Fibroblast of villous mesenchyme (primary cell): ENCODE measurements at regions not wholly inside any gene's neighbourhood (a gene's known extent, or its start where the extent isn't known, plus 50 kb on each side); places are given as distances from the start of the nearest gene placed in this dataset.
"Not testable (repeated sequence)": the region's sequence is repeated elsewhere in the genome, so short reads cannot be mapped to it uniquely, and the experiment has no call there.

Experiments
- DNase-seq: peaks from one replicate; pipeline ENCODE4 v3.0.0-alpha.2; 2010; ENCODE audit warnings: low read depth
- H3K4me3 ChIP-seq: 2 replicates; pipeline ENCODE4 v1.5.1; 2011; ENCODE audit warnings: low read depth, mild to moderate bottlenecking, low read length
- CTCF ChIP-seq: IDR thresholded peaks from 2 replicates; pipeline ENCODE4 v1.5.1; 2012; ENCODE audit warnings: low read depth, mild to moderate bottlenecking, low read length; ENCODE audit not compliant: insufficient read depth

- TF ChIP-seq CTCF = no peak
- no peak for DNase-seq
- no peak overlapping the region for H3K4me3 ChIP-seq
These were observed 148.5 kb upstream of the WSCD1 start for GRCh38 chr17:5921512-5922282.

- DNase-seq = no peak
- H3K4me3 ChIP-seq = no peak overlapping the region
- no peak for TF ChIP-seq CTCF
These were observed 147.7 kb upstream of the WSCD1 start for GRCh38 chr17:5922476-5922875.

GRCh38 chr17:5929721-5930120 lies 140.5 kb upstream of the WSCD1 start:
- no peak for DNase-seq
- H3K4me3 ChIP-seq = no peak overlapping the region
- TF ChIP-seq CTCF = no peak

- H3K4me3 ChIP-seq, DNase-seq: not testable (repeated sequence)
These were observed 139.6 kb upstream of the WSCD1 start for GRCh38 chr17:5930555-5930954.

GRCh38 chr17:5931616-5932015 lies 138.6 kb upstream of the WSCD1 start:
- no peak overlapping the region for H3K4me3 ChIP-seq
- DNase-seq = no peak
- TF ChIP-seq CTCF = no peak

- DNase-seq = no peak
- no peak for TF ChIP-seq CTCF
- H3K4me3 ChIP-seq = no peak overlapping the region
These were observed 136.7 kb upstream of the WSCD1 start for GRCh38 chr17:5933430-5933829.

GRCh38 chr17:5941258-5941657 lies 128.9 kb upstream of the WSCD1 start:
- no peak for TF ChIP-seq CTCF
- H3K4me3 ChIP-seq = no peak overlapping the region
- no peak for DNase-seq
